Testis (tissue), 2 donors: ENCODE measurements at regions not wholly inside any gene's neighbourhood (a gene's known extent, or its start where the extent isn't known, plus 50 kb on each side); places are given as distances from the start of the nearest gene placed in this dataset.

Source experiments
- DNase-seq: peaks from one replicate; pipeline ENCODE4 v3.0.0-alpha.2; 2019
- H3K27ac ChIP-seq, 2 donors: fragments of 200-600 bp; sonication (generic); one replicate each; pipeline ENCODE4 v1.5.1; 2019
- H3K27me3 ChIP-seq: fragments of 200-600 bp; sonication (generic); one replicate; pipeline ENCODE4 v1.5.1; 2019
- H3K36me3 ChIP-seq: fragments of 200-600 bp; sonication (generic); one replicate; pipeline ENCODE4 v1.5.1; 2017; ENCODE audit warnings: low read depth; ENCODE audit errors: missing control alignments
- H3K4me1 ChIP-seq: fragments of 200-600 bp; sonication (generic); one replicate; pipeline ENCODE4 v1.5.1; 2019
- H3K4me3 ChIP-seq, 2 donors: fragments of 200-600 bp; sonication (generic); one replicate each; pipeline ENCODE4 v1.5.1; 2017 to 2019
- H3K9me3 ChIP-seq: fragments of 200-600 bp; sonication (generic); one replicate; pipeline ENCODE4 v1.5.1; 2017
- CTCF ChIP-seq, 3 experiments: fragments of 450-650 bp in 2 of 3; fragments of 200-600 bp in 1 of 3; sonication (generic) in 1 of 3; IDR thresholded peaks; one replicate each; pipeline ENCODE4 v1.5.1; 2016 to 2019; ENCODE audit warnings: antibody characterized with exemption in 3 of 3, mild to moderate bottlenecking in 2 of 3, moderate library complexity in 1 of 3
- POLR2A ChIP-seq: fragments of 450-650 bp; IDR thresholded peaks from one replicate; pipeline ENCODE4 v1.6.1; 2017; ENCODE audit warnings: antibody characterized with exemption, mild to moderate bottlenecking, moderate library complexity
- WGBS, 2 donors: methylation state at CpG; one replicate each; pipeline ENCODE4 v1.1.5; 2018; 5-methylcytosine and 5-hydroxymethylcytosine counted together
- intact Hi-C: fragments of 100-400 bp; cut with DNase I; formaldehyde crosslinking; loops from one replicate; pipeline ENCODE4 v1.15.1; 2023; ENCODE audit warnings: low total_unique reads

GRCh38 chr14:44804391-44804790, 157.4 kb downstream of the KLHL28 start:
- Histone ChIP-seq H3K9me3 (no peaks in the 10 kb centered on the region), H3K4me3 (no peak overlapping the region), H3K27me3 (no peaks in the 10 kb centered on the region), H3K36me3 (no peaks in the 10 kb centered on the region), H3K4me1 (no peaks in the 10 kb centered on the region), H3K27ac (no peak overlapping the region)
- no peak for DNase-seq
- intact Hi-C loops = no loop called here
- TF ChIP-seq POLR2A (no peak), CTCF (IDR thresholded peaks at IDR 0.05) (no peak)

GRCh38 chr14:44803239-44803905, 158.4 kb downstream of the KLHL28 start:
- no peaks in the 10 kb centered on the region for H3K27me3 ChIP-seq
- no peaks in the 10 kb centered on the region for H3K9me3 ChIP-seq
- H3K27ac ChIP-seq = no peak overlapping the region
- DNase-seq = no peak
- intact Hi-C loops = no loop called here
- no peak for TF ChIP-seq POLR2A
- TF ChIP-seq CTCF (IDR thresholded peaks at IDR 0.05) = peak in 2 of 3 experiments; percentile 33 to 69
- H3K4me1 ChIP-seq = no peaks in the 10 kb centered on the region
- H3K36me3 ChIP-seq = no peaks in the 10 kb centered on the region
- H3K4me3 ChIP-seq = no peak overlapping the region
- WGBS, 2 donors = 66 to 78% methylated on average over 1 of the region's 1 CpG

GRCh38 chr14:44798386-44799242, 163.1 kb downstream of the KLHL28 start:
- no peaks in the 10 kb centered on the region for H3K9me3 ChIP-seq
- peak overlapping the region; percentile 18 to 33 for H3K4me3 ChIP-seq
- peak overlapping the region in 1 of 2 donors; percentile 6 for H3K27ac ChIP-seq
- TF ChIP-seq CTCF (IDR thresholded peaks at IDR 0.05) (no peak), POLR2A (no peak)
- WGBS, 2 donors = 73 to 77% methylated on average over 14 to 51 of the region's 60 CpGs
- intact Hi-C loops = no loop called here
- H3K27me3 ChIP-seq = no peaks in the 10 kb centered on the region
- DNase-seq = peak; percentile 18
- H3K36me3 ChIP-seq = no peaks in the 10 kb centered on the region
- H3K4me1 ChIP-seq = no peaks in the 10 kb centered on the region

GRCh38 chr14:44795725-44796124, 166.0 kb downstream of the KLHL28 start:
- Histone ChIP-seq H3K27me3 (no peaks in the 10 kb centered on the region), H3K9me3 (no peaks in the 10 kb centered on the region), H3K27ac (no peak overlapping the region), H3K4me3 (no peak overlapping the region), H3K4me1 (no peaks in the 10 kb centered on the region), H3K36me3 (no peaks in the 10 kb centered on the region)
- intact Hi-C loops = no loop called here
- TF ChIP-seq CTCF (IDR thresholded peaks at IDR 0.05) = no peak
- TF ChIP-seq POLR2A = no peak
- WGBS, 2 donors = 80 to 82% methylated on average over 1 of the region's 1 CpG
- DNase-seq = no peak
